NCI-H1694 (cell line): ENCODE measurements at regions not wholly inside any gene's neighbourhood (a gene's known extent, or its start where the extent isn't known, plus 50 kb on each side); places are given as distances from the start of the nearest gene placed in this dataset.

ENCODE experiments used
- DNase-seq: peaks from one replicate; lab custom pipeline; 2025; lab: John Stamatoyannopoulos, UW

GRCh38 chr2:209368914-209369313 lies 54.9 kb upstream of the MAP2 start:
- DNase-seq: no peak

DNA sequence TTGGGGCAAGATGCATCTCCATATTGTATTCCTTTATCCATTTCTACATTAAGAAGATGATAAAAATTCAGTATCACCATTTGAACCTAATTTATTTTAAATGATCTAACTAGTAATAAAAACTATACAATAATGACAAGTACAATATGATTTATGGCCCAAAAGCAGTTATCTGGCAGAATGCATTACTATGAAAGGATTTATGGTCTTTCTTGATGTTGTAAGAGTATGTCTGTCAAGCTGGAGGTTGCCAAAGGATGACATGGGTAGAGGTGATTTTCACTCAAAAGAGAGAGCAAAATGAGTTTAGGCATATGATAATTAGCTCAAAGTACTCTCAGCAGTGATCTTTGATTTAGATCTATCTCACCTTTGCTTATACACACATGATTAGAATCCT lies 54.2 kb upstream of the MAP2 start:
- no peak for DNase-seq

DNA sequence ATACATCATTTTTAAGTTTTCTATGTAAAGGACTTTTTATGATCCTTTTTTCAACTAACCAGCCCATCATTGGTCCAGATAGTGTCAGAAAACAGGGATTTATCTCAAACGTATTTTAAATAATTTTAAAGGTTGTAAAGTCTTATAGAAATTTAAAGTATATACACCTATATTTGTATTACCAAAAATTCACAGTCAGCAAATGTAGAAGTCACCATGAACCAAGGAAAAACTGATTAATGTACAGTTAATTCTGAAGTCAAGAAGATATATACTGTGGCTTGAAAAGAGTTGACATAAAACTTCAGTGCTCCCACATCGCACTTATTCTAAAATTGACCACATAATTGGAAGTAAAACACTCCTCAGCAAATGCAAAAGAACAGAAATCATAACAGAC lies 52.4 kb upstream of the MAP2 start:
- no peak for DNase-seq
